Neural cell (in vitro differentiated cells): ENCODE measurements at regions not wholly inside any gene's neighbourhood (a gene's known extent, or its start where the extent isn't known, plus 50 kb on each side); places are given as distances from the start of the nearest gene placed in this dataset.

Experiments
- H2AFZ ChIP-seq: fragments of 200-600, 300-800 bp; sonication (generic), shearing (Covaris generic); 2 replicates; pipeline ENCODE4 v1.6.0; 2014; ENCODE audit warnings: low read depth, mild to moderate bottlenecking, antibody characterized with exemption, low read length, moderate library complexity
- H3F3A ChIP-seq: fragments of 200-600 bp; shearing (Covaris generic); 2 replicates; pipeline ENCODE4 v1.6.1; 2016; ENCODE audit warnings: mild to moderate bottlenecking, moderate library complexity, mixed read lengths, antibody characterized with exemption, low read length; ENCODE audit not compliant: insufficient read depth, poor library complexity, severe bottlenecking
- H3K27ac ChIP-seq: fragments of 200-600, 300-800 bp; sonication (generic), shearing (Covaris generic); 2 replicates; pipeline ENCODE4 v1.5.1; 2014; ENCODE audit warnings: mild to moderate bottlenecking, low read length, moderate library complexity
- H3K27me3 ChIP-seq: fragments of 300-800, 200-600 bp; sonication (generic), shearing (Covaris generic); 2 replicates; pipeline ENCODE4 v1.6.0; 2014; ENCODE audit warnings: mild to moderate bottlenecking, low read depth, low read length, moderate library complexity; ENCODE audit not compliant: insufficient read depth
- H3K36me3 ChIP-seq: fragments of 300-800, 200-600 bp; sonication (generic), shearing (Covaris generic); 2 replicates; pipeline ENCODE4 v1.5.1; 2014; ENCODE audit warnings: mild to moderate bottlenecking, antibody characterized with exemption, low read length, moderate library complexity; ENCODE audit not compliant: insufficient read depth
- H3K4me2 ChIP-seq: fragments of 300-800, 200-600 bp; sonication (generic), shearing (Covaris generic); 2 replicates; pipeline ENCODE4 v1.6.0; 2014; ENCODE audit warnings: mild to moderate bottlenecking, low read length
- H3K4me3 ChIP-seq: fragments of 300-800, 200-600 bp; sonication (generic), shearing (Covaris generic); 2 replicates; pipeline ENCODE4 v1.5.1; 2014; ENCODE audit warnings: mild to moderate bottlenecking, low read length, moderate library complexity
- H3K79me2 ChIP-seq: fragments of 200-600 bp; shearing (Covaris generic); replicated peaks from 2 replicates; pipeline ENCODE4 v1.6.0; 2014; ENCODE audit warnings: mild to moderate bottlenecking, low read length, moderate library complexity; ENCODE audit not compliant: insufficient read depth
- H3K9ac ChIP-seq: fragments of 300-800, 200-600 bp; sonication (generic), shearing (Covaris generic); 2 replicates; pipeline ENCODE4 v1.6.1; 2016; ENCODE audit warnings: mild to moderate bottlenecking, low read length, mixed read lengths
- H3K9me2 ChIP-seq: fragments of 200-600 bp; shearing (Covaris generic); 2 replicates; pipeline ENCODE4 v1.6.1; 2016; ENCODE audit warnings: mild to moderate bottlenecking, low read length, mixed read lengths; ENCODE audit not compliant: insufficient read depth
- H3K9me3 ChIP-seq: fragments of 200-600, 300-800 bp; sonication (generic), shearing (Covaris generic); 2 replicates; pipeline ENCODE4 v1.6.1; 2016; ENCODE audit warnings: mild to moderate bottlenecking, mixed run types, low read length, moderate library complexity, mixed read lengths
- H4K20me1 ChIP-seq: fragments of 200-600 bp; shearing (Covaris generic); 2 replicates; pipeline ENCODE4 v1.6.1; 2016; ENCODE audit warnings: mild to moderate bottlenecking, mixed run types; ENCODE audit not compliant: insufficient read depth
- EP300 ChIP-seq: fragments of 450-650 bp; conservative IDR thresholded peaks from 2 replicates; pipeline ENCODE4 v1.6.1; 2014; ENCODE audit warnings: antibody characterized with exemption, mild to moderate bottlenecking, moderate library complexity; ENCODE audit not compliant: poor library complexity, severe bottlenecking
- EZH2 ChIP-seq: fragments of 200-600, 300-800 bp; shearing (Covaris generic), sonication (generic); IDR thresholded peaks from 2 replicates; pipeline ENCODE4 v1.6.1; 2014; ENCODE audit warnings: antibody characterized with exemption, low read length, borderline replicate concordance, mild to moderate bottlenecking; ENCODE audit not compliant: insufficient read depth, poor library complexity, severe bottlenecking
- MXI1 ChIP-seq: fragments of 450-650 bp; conservative IDR thresholded peaks from 2 replicates; pipeline ENCODE4 v1.6.1; 2014; ENCODE audit warnings: antibody characterized with exemption, mild to moderate bottlenecking; ENCODE audit not compliant: poor library complexity, severe bottlenecking
- POLR2AphosphoS5 ChIP-seq: IDR thresholded peaks from 2 replicates; pipeline ENCODE4 v1.6.1; 2012
- RAD21 ChIP-seq: fragments of 450-650 bp; conservative IDR thresholded peaks from 2 replicates; pipeline ENCODE4 v1.6.1; 2014; ENCODE audit warnings: antibody characterized with exemption, mild to moderate bottlenecking, moderate library complexity
- SMC3 ChIP-seq: fragments of 450-650 bp; conservative IDR thresholded peaks from 2 replicates; pipeline ENCODE4 v1.6.1; 2014; ENCODE audit warnings: antibody characterized with exemption, mild to moderate bottlenecking, moderate library complexity; ENCODE audit not compliant: poor library complexity
- TAF1 ChIP-seq: IDR thresholded peaks from 2 replicates; pipeline ENCODE4 v1.6.1; 2012; ENCODE audit warnings: low read depth
- TF ChIP-seq, protein P1 (sequence below): fragments of 450-650 bp; IDR thresholded peaks from 2 replicates; pipeline ENCODE4 v1.5.1; 2014; ENCODE audit warnings: antibody characterized with exemption, mild to moderate bottlenecking, moderate library complexity; ENCODE audit not compliant: poor library complexity, severe bottlenecking
- TF ChIP-seq, protein P2 (sequence below): IDR thresholded peaks from 2 replicates; pipeline ENCODE4 v1.6.1; 2012; ENCODE audit warnings: borderline replicate concordance

DNA sequence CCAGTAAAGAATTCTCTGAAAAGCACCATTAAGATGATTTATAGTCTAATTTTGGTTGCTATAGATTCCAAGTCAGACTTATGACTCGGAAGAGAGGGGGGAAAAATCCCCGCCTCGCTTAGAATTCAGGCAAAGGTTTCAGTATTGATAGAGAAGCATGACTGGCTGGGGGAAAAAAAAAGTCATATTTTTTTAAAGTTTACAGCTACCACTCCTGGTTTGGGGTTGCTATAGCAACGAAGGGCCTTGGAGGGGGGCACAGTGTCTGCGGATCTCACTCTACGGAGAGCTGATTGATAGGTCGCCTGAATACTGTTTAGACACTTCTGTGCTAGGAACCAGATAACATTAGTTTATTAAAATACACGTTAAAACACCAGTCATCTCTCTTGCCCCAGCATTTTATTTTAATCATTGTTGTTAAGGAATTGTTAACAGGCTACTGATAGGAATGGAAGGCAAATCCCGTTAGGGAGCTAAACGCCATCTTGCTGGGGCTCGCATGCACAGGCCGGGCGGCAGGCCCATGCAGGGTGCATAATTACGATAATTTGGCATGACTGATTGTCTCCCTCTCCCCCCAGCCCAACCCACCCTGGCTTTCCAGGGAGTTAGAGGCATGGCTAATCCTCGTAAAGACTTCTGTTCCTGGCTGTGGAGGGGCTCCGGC lies 380.0 kb upstream of the XYLT1 start:
- Histone ChIP-seq H2AFZ (no peak overlapping the region), H3K4me2 (peak overlapping the region; percentile 18), H3K27ac (no peak overlapping the region), H3K79me2 (no peaks in the 10 kb centered on the region), H3K27me3 (no peaks in the 10 kb centered on the region), H3K4me3 (peak overlapping the region; percentile 43), H3K9me3 (no peaks in the 10 kb centered on the region), H3K9ac (no peak overlapping the region), H3F3A (no peaks in the 10 kb centered on the region), H3K36me3 (no peaks in the 10 kb centered on the region), H4K20me1 (no peaks in the 10 kb centered on the region), H3K9me2 (no peaks in the 10 kb centered on the region)
- TF ChIP-seq SMC3 (no peak), POLR2AphosphoS5 (no peak), EZH2 (no peak), MXI1 (no peak), EP300 (no peak)

DNA sequence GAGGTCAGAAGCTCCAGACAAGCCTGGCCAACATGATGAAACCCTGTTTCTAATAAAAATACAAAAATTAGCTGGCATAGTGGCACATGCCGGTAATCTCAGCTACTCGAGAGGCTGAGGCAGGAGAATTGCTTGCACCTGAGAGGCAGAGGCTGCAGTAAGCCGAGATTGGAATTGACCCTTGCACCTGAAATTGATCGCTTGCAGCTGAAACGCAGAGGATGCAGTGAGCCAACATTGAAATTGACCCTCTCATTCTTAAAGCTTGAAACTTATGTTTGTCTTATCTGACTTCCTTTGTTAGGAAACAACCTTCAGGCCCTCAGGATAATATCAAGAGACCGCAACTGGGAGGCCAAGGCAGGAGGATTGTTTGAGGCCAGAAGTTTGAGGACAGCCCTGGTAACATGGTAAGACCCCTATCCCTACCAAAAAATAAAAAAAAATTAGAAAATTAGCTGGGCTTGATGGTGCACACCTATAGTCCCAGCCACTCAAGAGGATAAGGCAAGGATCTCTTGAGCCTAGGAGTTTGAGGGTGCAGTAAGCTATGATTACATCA lies 376.6 kb upstream of the XYLT1 start:
- Histone ChIP-seq H3K9ac (no peak overlapping the region), H3F3A (no peaks in the 10 kb centered on the region), H3K4me3 (no peak overlapping the region), H3K4me2 (no peak overlapping the region), H2AFZ (no peak overlapping the region), H3K79me2 (no peaks in the 10 kb centered on the region), H3K36me3 (no peaks in the 10 kb centered on the region), H3K27ac (no peak overlapping the region), H4K20me1 (no peaks in the 10 kb centered on the region), H3K9me2 (no peaks in the 10 kb centered on the region), H3K27me3 (no peaks in the 10 kb centered on the region), H3K9me3 (no peaks in the 10 kb centered on the region)
- no peak for TF ChIP-seq MXI1
- no peak for TF ChIP-seq EP300

DNA sequence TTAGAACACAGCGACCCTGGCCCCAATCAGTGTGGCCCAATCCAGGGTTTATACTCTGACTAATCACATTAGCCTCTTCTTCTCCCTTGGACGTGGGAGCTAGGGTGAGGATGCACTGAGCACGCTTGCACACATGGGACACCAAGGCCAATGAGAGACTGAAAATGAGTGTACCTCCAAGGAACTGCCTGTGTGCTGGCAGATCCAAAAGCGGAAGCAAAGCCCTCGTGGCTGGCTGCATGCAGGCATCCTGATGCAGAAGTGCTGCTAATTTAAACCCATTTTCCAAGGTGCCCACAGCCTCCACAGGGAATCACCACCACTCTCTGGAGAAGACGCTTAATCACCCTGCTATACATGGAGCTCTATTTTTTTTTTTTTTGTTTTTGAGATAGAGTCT lies 375.3 kb upstream of the XYLT1 start:
- no peaks in the 10 kb centered on the region for H3F3A ChIP-seq
- no peaks in the 10 kb centered on the region for H3K9me3 ChIP-seq
- no peaks in the 10 kb centered on the region for H3K79me2 ChIP-seq

More for the DNA sequence above, 375.3 kb upstream of the XYLT1 start:
- Histone ChIP-seq H4K20me1 (no peaks in the 10 kb centered on the region), H3K4me3 (no peak overlapping the region), H2AFZ (no peak overlapping the region), H3K4me2 (no peak overlapping the region), H3K27me3 (no peaks in the 10 kb centered on the region), H3K27ac (no peak overlapping the region), H3K9ac (no peak overlapping the region), H3K9me2 (no peaks in the 10 kb centered on the region), H3K36me3 (no peaks in the 10 kb centered on the region)
- no peak for TF ChIP-seq MXI1
- TF ChIP-seq POLR2AphosphoS5: no peak
- TF ChIP-seq, protein P1, sequence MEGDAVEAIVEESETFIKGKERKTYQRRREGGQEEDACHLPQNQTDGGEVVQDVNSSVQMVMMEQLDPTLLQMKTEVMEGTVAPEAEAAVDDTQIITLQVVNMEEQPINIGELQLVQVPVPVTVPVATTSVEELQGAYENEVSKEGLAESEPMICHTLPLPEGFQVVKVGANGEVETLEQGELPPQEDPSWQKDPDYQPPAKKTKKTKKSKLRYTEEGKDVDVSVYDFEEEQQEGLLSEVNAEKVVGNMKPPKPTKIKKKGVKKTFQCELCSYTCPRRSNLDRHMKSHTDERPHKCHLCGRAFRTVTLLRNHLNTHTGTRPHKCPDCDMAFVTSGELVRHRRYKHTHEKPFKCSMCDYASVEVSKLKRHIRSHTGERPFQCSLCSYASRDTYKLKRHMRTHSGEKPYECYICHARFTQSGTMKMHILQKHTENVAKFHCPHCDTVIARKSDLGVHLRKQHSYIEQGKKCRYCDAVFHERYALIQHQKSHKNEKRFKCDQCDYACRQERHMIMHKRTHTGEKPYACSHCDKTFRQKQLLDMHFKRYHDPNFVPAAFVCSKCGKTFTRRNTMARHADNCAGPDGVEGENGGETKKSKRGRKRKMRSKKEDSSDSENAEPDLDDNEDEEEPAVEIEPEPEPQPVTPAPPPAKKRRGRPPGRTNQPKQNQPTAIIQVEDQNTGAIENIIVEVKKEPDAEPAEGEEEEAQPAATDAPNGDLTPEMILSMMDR: no peak
- no peak for TF ChIP-seq EZH2
- no peak for TF ChIP-seq SMC3
- TF ChIP-seq, protein P2, sequence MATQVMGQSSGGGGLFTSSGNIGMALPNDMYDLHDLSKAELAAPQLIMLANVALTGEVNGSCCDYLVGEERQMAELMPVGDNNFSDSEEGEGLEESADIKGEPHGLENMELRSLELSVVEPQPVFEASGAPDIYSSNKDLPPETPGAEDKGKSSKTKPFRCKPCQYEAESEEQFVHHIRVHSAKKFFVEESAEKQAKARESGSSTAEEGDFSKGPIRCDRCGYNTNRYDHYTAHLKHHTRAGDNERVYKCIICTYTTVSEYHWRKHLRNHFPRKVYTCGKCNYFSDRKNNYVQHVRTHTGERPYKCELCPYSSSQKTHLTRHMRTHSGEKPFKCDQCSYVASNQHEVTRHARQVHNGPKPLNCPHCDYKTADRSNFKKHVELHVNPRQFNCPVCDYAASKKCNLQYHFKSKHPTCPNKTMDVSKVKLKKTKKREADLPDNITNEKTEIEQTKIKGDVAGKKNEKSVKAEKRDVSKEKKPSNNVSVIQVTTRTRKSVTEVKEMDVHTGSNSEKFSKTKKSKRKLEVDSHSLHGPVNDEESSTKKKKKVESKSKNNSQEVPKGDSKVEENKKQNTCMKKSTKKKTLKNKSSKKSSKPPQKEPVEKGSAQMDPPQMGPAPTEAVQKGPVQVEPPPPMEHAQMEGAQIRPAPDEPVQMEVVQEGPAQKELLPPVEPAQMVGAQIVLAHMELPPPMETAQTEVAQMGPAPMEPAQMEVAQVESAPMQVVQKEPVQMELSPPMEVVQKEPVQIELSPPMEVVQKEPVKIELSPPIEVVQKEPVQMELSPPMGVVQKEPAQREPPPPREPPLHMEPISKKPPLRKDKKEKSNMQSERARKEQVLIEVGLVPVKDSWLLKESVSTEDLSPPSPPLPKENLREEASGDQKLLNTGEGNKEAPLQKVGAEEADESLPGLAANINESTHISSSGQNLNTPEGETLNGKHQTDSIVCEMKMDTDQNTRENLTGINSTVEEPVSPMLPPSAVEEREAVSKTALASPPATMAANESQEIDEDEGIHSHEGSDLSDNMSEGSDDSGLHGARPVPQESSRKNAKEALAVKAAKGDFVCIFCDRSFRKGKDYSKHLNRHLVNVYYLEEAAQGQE: no peak
- TF ChIP-seq TAF1: no peak
- no peak for TF ChIP-seq EP300
- TF ChIP-seq RAD21: no peak
